Activated CD4-positive, alpha-beta T cell treated with anti-CD3 and anti-CD28 coated beads for 48 hours (primary cell): ENCODE measurements at regions not wholly inside any gene's neighbourhood (a gene's known extent, or its start where the extent isn't known, plus 50 kb on each side); places are given as distances from the start of the nearest gene placed in this dataset.

Experiments
- DNase-seq: peaks from one replicate; pipeline ENCODE4 v3.0.0-alpha.2; 2020

GRCh38 chr14:34238610-34239009 lies 223.4 kb downstream of the SPTSSA start:
- no peak for DNase-seq

GRCh38 chr14:34237677-34238076 lies 224.4 kb downstream of the SPTSSA start:
- DNase-seq = no peak

GRCh38 chr14:34237081-34237480 lies 225.0 kb downstream of the SPTSSA start:
- no peak for DNase-seq

GRCh38 chr14:34235643-34236300 lies 226.3 kb downstream of the SPTSSA start:
- no peak for DNase-seq

- DNase-seq = no peak
Observed at GRCh38 chr14:34234258-34234657, 227.8 kb downstream of the SPTSSA start.

- no peak for DNase-seq
Observed at GRCh38 chr14:34233619-34234018, 228.4 kb downstream of the SPTSSA start.

GRCh38 chr14:34232790-34233189 lies 229.2 kb downstream of the SPTSSA start:
- DNase-seq = no peak

- no peak for DNase-seq
Observed at GRCh38 chr14:34231626-34232025, 230.4 kb downstream of the SPTSSA start.

- DNase-seq = no peak
Observed at GRCh38 chr14:34229140-34229539, 232.9 kb downstream of the SPTSSA start.

GRCh38 chr14:34228650-34228976 lies 233.4 kb downstream of the SPTSSA start:
- DNase-seq = no peak

- DNase-seq = peak; percentile 74
Observed at GRCh38 chr14:34227834-34228649, 234.0 kb downstream of the SPTSSA start.

GRCh38 chr14:34224221-34224620 lies 237.8 kb downstream of the SPTSSA start:
- DNase-seq = no peak

GRCh38 chr14:34223373-34224148 lies 238.5 kb downstream of the SPTSSA start:
- DNase-seq = no peak

GRCh38 chr14:34222867-34223266 lies 239.2 kb downstream of the SPTSSA start:
- DNase-seq = no peak

- DNase-seq = no peak
Observed at GRCh38 chr14:34222122-34222521, 239.9 kb downstream of the SPTSSA start.

GRCh38 chr14:34220921-34221320 lies 241.1 kb downstream of the SPTSSA start:
- peak; percentile 16 for DNase-seq

- DNase-seq = no peak
Observed at GRCh38 chr14:34220378-34220706, 241.7 kb downstream of the SPTSSA start.

GRCh38 chr14:34219661-34220377 lies 242.2 kb downstream of the SPTSSA start:
- no peak for DNase-seq

GRCh38 chr14:34218881-34219280 lies 243.2 kb downstream of the SPTSSA start:
- DNase-seq = no peak

GRCh38 chr14:34214961-34215360 lies 247.1 kb downstream of the SPTSSA start:
- no peak for DNase-seq

GRCh38 chr14:34213332-34213731 lies 248.7 kb downstream of the SPTSSA start:
- no peak for DNase-seq

- DNase-seq = no peak
Observed at GRCh38 chr14:34212172-34212929, 249.7 kb downstream of the SPTSSA start.

GRCh38 chr14:34211732-34212131 lies 250.3 kb downstream of the SPTSSA start:
- DNase-seq = no peak
